Hematopoietic multipotent progenitor cell treated with erythropoietin and hydrocortisone succinate and interleukin-3 and kit ligand, for 15 days (in vitro differentiated cells): ENCODE measurements at regions not wholly inside any gene's neighbourhood (a gene's known extent, or its start where the extent isn't known, plus 50 kb on each side); places are given as distances from the start of the nearest gene placed in this dataset.

Experiments used
- DNase-seq: peaks from one replicate; pipeline ENCODE4 v3.0.0-alpha.2; 2015; ENCODE audit warnings: low spot score

DNA sequence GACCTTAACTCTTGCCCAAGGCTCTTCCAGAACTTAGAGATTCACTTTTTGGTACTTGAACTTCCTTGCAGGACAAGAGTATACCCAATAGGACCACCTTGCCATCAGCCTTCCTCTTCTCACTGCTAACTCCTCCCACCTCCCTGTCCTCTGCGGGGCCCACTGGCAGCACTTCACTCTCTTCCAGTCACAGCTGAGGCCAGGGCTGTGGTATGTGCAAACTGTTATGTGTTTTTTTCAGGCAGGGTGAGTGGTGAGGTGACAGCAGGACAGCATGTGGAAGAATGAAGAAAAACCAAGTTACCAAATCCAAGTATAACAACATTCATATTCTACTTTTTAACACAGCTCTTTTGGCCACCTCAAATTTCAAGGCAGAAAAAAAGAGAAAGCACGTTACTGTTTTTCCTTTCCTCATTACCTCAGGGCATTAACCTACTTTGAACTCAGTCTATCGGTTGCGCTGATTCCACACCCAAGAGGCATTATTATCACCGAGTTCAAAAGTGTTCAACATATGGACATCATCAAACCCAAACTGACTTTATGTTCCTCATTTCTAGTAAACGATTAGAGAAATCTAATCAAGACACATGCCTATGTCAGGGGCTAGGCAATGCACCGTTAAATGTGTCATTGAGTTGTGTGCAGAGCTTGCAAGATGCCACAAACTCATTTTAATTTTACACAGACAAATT is 605.2 kb upstream of the SYT4 start:
- no peak for DNase-seq

DNA sequence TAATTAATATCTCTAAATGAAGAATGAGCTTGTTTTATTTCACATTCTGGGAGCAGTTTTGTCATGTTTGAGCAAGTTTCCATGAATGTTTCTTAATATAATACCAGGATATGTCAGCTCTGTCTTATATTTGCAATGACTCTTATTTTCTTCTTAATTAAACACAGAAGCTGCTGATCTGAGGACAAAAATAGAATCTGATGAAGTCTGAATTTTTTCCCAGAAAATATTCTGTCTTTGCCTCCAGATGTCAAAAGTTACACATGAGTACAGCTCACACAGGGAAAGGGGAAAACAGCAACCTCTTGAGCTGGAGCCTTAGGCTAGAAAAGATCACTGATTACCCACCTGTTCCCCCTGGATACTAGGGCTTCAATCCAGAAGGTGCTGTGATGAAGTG is 606.6 kb upstream of the SYT4 start:
- no peak for DNase-seq

DNA sequence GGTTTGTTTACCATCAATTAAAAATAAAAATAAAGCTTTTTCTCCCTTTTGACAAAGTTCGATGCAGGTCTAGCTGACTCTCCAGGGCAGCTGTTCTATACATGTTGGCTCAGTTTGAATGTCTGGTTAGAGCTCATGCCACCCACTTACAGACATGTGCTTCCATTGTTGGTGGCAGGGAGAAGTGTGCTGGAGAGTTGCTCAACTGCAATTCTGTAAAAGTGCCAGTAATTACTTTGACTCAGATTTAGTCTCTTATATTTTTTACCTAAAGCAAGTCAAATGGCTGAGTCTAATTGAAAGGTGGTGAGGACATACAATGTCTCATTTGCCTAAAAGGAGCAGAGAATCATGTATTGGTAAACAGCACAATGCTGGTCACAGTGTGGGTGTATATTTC is 609.1 kb upstream of the SYT4 start:
- no peak for DNase-seq

DNA sequence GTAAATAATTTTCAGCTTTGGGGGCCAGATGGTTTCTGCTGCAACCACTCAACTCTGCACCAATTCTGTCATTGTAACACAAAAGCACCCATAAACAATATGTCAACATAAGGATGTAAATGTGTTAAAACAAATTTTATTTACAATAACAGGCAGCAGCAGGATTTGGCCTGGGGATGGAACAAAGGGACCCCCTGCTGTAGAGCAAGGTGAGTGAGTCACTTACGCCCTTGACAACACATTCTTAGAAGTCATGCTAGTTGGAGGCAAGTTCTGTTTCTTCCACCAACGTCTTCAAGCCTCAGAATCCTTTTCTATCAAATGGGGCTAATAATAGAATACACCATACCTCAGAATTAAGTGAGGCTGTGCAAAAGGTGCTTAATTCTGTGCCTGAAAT is 610.2 kb upstream of the SYT4 start:
- DNase-seq = no peak

DNA sequence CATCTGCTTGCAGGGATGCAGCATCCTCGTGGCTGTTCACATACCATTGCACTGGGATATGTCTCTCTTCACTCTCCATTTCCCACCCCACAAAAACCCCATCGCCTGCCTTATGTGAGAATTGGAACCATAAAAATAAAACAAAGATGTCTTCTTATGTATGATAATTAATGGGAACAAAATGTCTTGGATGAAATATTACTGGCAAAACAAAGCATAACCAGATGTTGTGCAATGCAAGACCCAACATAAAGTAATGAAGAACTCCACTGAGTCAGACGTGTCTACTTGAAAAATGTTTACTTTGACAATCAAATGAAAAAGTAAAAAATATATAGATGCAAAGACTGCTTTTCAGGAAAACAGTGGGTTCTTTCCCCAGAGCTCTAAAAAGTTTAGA is 611.3 kb upstream of the SYT4 start:
- DNase-seq = no peak

DNA sequence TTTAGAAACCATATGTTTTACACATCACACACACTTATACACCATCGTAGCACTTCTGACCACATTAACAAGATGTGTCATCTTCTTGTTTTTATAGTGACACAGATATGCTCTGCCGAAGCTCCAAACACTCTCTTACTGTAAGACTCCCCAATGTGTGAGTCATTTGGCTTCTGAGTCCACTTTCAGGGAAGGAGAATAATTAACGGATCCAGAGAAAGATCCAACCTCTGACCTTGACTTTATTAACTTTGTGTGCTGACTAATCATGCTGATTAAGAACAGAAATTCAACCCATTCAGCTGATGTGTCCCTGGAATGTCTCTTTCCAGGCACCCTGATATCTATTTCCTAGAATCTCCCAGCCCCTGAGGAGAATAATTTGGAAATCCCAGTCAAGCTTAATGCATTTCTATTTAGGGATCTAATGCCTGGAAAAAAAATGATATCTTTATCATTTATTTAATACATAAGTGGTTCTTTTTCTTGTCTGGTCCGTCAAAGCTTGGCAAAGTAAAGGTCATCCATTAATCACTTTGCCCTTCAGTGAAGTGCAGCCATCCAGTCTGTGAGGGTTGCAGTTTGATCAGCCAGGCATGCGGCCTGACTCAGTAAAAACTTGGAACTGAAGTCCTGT is 615.8 kb upstream of the SYT4 start:
- no peak for DNase-seq

DNA sequence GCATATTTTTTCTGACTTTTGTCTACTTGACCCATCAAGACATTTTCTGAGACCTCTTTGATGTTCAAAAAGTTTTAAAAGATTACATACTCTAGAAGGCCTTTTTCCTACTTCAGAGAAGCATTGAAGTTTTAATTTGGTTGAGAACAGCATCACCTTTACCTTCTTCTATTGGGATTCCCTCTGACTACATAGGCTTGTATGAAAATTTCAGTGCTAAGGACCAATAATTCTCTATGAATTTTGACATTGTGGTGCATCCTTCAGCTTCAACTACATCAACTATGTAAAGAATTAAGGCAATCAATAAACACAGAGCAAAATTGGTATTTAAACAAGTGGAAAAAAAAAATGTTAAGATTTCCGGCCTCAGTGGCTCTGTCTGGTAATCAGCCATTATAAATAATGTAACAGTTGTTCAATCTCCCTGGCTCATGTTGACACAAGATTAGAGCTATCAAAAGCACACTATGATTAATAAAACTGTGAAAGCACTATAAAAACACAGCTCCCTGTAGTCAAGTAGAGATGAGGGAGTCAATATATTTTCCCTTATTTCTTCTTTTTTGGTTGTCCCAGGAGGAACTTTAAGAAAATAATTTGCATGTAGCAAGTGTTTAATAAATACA is 627.0 kb upstream of the SYT4 start:
- DNase-seq = no peak

DNA sequence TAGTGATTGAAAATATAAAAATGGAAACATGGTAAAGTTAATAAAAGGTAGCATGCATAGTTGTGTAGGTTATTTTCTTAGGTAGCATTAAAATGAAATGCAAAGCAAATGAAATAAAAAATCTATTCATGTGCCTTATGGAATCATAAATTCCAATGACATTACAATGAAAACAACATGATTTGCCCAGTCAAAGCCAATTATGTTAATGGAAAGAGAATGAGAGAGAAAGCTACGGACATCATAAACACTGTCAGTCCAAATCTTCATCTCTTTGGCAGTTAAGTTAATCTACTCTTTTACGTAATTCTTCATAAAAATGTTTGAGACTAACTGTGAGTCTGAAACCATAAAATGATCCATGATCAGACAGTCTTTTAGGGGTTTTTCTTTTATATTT is 636.7 kb upstream of the SYT4 start:
- DNase-seq = no peak

DNA sequence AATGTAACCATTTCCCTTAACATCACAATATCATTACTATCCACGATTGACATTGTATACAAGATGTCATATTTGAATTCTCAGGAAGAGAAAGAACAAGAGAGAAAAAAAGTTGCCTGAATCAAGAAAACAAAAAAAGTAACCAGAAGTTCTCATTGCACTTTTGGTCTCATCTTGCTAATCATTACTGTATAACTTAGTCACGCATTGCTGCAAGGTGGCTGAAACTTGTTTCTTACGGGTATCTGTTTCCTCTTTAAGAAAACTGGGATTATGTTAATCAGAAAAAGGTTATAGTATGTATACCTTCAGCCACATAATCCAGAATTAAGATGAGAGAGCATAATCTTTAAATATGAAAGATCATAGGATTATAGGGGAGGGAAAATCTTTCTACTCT is 639.7 kb upstream of the SYT4 start:
- no peak for DNase-seq

DNA sequence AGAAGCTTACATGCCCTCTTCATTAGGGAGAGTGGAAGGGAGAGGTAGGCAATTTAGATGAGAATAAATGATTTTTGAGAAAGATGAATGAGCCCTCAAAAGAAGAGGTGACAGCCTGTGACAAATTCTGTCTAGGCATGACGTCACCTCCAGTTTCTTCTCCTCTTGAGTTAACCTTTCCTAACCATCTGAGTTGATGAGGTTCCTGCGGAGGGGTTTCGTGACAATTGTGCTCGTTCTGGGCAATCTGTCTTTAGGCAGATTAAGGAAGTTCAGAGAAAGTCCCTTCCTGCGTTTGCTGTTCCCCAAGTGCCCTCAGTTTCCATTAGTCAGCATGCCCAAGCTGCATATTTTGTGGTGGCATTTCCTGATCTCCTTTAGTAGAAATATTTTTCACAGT is 640.2 kb upstream of the SYT4 start:
- DNase-seq = no peak

DNA sequence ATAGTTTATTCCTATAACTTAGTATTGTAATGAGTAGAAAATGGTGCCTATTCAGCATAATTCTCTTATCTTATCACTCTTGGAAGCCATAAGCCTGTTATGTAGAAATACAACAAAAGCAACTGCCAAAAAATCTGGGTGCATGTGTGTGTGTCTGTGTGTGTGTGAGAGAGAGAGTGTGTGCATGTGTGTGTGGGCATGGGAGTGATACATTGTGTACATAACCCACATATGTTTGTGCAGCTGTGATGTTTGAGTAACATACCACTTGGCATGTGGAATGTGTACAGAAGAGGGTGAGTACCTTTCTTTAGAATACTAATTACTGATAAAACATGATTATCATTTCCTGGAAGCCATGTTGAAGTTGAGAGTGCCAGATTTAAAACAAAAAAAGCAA is 642.3 kb upstream of the SYT4 start:
- no peak for DNase-seq

DNA sequence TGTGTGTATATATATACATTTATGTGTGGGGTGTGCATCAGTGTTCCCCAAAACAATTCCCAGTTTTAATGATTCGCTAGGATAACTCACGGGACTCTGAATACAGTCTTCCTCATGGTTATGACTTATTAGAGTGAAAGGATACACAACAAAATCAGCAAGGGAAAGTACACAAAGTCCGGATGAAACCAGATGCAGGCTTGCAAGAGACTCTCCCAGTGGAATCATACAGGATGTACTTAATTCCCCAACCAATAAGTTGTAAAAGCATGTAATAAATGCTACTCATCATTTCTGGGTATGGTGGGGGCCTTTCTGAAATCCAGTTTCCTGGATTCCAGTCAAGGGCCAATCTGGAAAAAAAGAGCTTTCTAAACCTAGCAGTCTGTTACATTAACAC is 654.1 kb upstream of the SYT4 start:
- no peak for DNase-seq

DNA sequence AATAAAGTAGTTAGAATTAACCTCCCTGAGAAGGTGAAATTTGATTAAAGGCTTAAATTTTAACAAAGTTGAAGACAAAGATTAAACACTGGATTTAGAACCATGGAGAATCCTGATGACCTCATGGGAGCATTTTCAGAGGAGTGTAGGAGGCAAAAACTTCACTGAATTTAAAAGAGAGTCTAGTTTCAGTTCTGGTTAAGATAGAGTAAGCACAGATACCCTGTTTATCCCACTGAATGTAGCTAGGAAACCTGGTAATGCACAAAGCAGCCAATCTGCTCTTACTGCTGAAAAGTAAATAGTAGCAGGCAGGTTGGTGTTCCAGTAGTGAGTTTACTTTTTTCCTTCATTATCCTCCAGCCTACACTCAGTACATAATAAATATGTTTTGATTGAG is 654.9 kb upstream of the SYT4 start:
- no peak for DNase-seq

DNA sequence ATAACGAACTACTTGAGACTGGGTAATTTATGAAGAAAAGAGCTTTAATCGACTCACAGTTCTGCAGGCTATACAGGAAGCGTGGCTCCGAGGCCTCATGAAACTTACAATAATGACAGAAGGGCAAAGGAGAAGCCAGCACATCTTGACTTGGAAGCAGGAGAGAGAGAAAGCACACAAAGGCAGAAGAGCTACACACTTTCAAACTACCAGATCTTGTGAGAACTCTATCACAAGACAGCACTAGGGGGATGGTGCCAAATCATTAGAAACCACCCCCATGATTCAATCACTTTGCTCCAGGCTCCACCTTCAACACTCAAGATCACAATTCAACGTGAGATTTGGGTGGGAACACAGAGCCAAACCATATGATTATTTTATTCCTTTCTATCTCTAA is 655.9 kb upstream of the SYT4 start:
- no peak for DNase-seq

DNA sequence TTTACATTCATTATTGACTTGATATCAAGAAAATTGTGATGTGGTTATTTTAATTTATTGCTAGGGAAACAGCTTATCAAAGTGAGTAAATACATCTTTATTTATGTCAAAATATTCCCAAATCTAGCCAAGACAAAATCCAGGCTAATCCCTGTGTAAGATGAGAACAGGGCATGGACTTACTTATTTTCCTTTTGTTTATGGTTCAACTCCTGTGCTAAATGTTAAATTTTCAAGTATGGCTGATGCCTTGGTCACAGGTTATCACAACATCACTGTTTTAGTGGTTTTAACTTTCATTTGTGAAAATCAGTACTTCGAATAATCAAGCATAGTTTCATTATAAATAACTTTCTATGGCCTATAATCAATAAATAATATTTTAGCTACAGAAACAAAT is 657.0 kb upstream of the SYT4 start:
- DNase-seq = no peak

DNA sequence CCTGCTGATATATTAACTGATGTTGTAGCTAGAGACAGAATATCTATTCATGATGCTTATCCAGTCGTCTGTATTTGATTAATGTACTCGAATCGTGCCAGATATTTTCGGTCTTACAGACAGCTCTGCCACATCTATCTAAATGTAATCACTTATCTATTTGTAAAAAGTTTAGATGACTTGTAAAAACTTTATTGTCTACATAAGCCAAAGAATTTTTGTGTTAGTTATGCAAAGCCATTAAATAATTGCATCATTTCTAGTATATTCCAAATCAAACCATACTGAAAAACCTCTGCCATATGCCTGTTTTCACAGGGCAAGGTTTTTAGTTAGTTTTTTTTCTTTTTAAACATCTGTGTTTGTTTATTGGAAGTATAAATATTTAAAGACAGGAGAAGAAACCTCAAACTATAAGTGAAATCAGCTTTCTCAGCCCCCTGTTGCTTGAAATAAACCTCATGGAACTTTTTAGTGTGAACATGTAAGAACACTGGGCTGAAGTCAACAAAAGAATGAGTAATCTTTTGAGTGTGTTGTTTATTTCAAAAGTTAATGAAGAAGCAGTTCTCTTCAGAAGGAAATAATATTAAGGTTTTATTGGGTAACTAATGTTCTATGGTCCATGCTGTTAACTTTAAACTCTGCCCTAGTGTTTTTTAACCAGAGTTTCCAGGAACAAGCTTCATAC is 657.6 kb upstream of the SYT4 start:
- no peak for DNase-seq

DNA sequence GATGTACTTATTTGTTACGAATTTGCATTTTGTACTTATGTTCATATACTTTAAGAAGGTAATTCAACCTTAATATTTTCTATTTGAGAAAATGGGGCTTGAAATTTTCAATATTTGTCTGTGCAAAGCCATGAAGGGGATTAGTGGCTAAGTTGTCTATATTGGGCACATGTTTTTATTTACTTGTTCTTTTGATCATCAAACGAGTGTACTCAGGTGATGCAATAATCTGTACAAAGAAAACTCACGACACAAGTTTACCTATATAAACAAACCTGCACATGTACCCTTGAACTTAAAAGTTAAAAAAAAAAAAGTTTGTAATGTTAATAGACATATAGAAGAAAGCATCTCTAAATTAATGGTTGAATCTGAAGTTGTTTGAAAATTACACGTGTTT is 658.9 kb upstream of the SYT4 start:
- DNase-seq = no peak

DNA sequence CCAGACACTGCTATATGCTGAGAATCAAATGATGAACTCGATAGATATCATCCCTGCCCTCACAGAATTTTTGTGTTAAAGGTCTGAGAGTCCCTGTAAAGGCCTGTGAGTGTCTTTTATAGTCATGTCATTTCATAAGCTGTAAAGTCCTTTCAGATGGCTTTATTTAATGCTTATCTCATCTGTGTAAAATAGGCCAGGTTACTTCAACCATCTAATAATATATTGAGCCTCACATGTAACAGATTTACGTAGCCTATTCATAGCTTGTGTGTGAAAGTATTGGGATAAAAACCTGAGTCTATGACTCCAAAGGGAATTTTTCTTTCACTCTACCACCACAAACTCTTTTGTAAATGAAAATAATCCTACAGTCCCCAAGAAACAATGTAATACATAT is 672.0 kb upstream of the SYT4 start:
- DNase-seq = no peak

DNA sequence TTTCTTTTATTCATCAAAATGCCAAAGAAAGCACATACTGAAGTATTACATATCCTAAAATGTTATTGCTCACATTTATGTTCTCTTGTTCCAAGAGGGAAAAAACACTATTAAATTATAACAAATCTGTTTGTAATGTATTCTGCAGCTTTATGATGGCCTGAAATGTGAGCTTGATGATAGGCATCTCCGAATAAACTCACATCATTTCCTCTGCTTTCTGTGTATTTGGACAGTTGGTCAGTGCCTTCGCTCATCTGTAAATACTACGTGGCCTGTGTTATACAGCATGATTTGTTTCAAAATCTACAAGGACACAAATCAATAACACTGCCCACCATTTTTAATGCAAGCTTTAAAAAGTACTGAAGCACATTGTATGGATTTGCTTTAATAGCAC is 672.8 kb upstream of the SYT4 start:
- no peak for DNase-seq

DNA sequence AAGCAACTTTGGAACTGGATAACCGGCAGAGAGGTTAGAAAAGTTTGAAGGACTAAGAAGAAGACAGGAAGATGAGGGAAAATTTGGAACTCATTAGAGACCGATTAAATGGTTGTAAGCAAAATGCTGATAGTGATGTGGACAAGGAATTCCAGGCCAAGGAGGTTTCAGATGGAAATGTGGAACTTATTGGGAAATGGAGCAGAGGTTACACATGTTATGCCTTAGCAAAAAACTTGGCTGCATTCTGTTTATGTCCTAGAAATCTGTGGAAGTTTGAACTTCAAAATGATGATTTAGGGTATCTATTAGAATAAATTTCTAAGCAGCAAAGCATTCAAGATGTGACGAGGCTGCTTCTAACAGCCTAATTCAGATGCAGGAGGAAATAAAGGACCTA is 675.1 kb upstream of the SYT4 start:
- no peak for DNase-seq

DNA sequence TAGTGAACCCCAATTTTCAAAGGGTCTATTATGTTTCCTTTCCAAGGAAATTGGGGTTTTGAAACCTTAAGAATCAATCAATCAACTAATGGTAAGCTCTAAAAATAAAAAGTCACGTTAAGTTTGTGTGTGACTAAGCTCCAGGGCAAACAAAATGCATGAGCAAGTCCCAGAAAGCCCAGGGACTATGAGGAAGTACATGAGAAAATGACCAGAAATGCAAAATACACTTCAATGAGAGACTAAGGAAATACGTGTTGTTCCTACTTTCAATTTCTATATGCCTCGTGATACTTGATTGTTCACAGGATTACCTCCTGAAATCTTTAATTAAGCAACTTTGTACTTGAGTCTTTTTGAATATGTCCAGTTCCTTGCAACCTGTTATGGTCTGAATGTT is 684.4 kb upstream of the SYT4 start:
- DNase-seq = no peak

DNA sequence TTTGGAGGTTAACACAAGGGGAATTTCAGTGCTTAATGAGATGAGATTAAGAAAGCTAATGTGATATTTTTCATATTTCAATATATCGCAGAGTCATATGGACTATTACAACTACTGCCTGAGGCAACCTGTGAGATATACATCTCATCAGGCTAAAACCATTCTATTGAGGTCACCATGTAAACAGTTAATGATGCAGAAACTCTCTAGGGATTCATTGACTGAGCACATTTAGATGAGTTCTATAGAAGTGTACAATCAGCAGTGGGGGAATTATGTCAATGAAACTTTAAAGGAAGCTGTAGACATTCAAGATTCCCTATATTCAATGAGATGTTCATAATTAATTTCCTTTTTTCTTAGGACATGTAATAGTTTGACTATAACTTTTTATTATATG is 687.4 kb upstream of the SYT4 start:
- DNase-seq = no peak

DNA sequence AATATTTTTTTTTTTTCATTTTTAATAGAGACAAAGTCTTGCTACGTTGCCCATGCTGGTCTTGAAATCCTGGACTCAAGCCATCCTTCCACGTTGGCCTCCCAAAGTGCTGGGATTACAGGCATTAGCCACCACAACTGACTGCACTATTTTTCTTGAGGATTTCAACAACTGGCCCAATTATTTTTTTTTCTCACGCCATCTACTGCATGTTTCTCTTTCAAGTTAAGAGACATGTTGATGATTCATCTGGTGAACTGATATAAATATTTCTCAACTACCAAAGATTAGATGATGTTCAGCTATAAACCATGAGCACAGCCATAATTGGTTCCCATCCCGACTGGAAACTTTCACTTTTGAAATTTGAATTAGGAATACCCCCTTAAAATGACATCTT is 688.4 kb upstream of the SYT4 start:
- no peak for DNase-seq
